HCT116 (cell line): ENCODE measurements at regions not wholly inside any gene's neighbourhood (a gene's known extent, or its start where the extent isn't known, plus 50 kb on each side); places are given as distances from the start of the nearest gene placed in this dataset.

Source experiments
- ATAC-seq: fragments of 200-7000 bp; cut with Tn5 transposase; 2 replicates; pipeline ENCODE4 v1.9.1; 2020; ENCODE audit warnings: mild to moderate bottlenecking, moderate library complexity
- BruUV-seq: library from RNA; stranded (reverse); fragments of 400-500 nt; replicated peaks from 2 replicates; lab custom pipeline; 2021; lab: Mats Ljungman, UMichigan
- CTCF ChIA-PET: fragments of 300-600 bp; sonication (Branson Sonifier 250); formaldehyde crosslinking; loops from one replicate; lab custom pipeline; 2021; ENCODE audit warnings: antibody characterized with exemption; lab: Charles Lee
- POLR2A ChIA-PET: fragments of 300-600, 350-600 bp; sonication (Branson Sonifier 250); formaldehyde crosslinking; loops from one replicate; lab custom pipeline; 2021; ENCODE audit warnings: antibody characterized with exemption; lab: Charles Lee
- RAD21 ChIA-PET, 2 experiments: fragments of 300-600 bp; sonication (Branson Sonifier 250); formaldehyde crosslinking; loops; one replicate each; lab custom pipeline; 2023; ENCODE audit warnings: low total read pairs in 2 of 2; ENCODE audit not compliant: uncharacterized antibody in 2 of 2, unreplicated experiment in 2 of 2, low non-redundant PET in 1 of 2; lab: Charles Lee
- DNase-seq: peaks from one replicate; pipeline ENCODE4 v3.0.0-alpha.2; 2010; ENCODE audit warnings: low read depth, low spot score
- H2AFZ ChIP-seq: fragments of 200-600 bp; shearing (Covaris generic), sonication (generic); 2 replicates; pipeline ENCODE4 v1.6.1; 2017; ENCODE audit warnings: low read depth, mixed run types, mixed read lengths, antibody characterized with exemption, low read length; ENCODE audit not compliant: poor library complexity, severe bottlenecking
- H3K27ac ChIP-seq: 2 replicates; pipeline ENCODE4 v1.5.1; 2012; ENCODE audit warnings: low read depth, low read length
- H3K27me3 ChIP-seq: fragments of 200-600 bp; sonication (generic); 2 replicates; pipeline ENCODE4 v1.6.1; 2016; ENCODE audit warnings: mixed run types, low read length, mixed read lengths; ENCODE audit not compliant: insufficient read depth
- H3K36me3 ChIP-seq, 2 experiments: fragments of 200-500 bp in 1 of 2; fragments of 200-600 bp in 1 of 2; sonication (Bioruptor generic) in 1 of 2; sonication (generic) in 1 of 2; 2 replicates each; pipeline versions ENCODE4 v1.5.1 to v1.6.1; 2014 to 2016; ENCODE audit warnings: low read length in 2 of 2, inconsistent platforms in 1 of 2, mixed read lengths in 1 of 2, mixed run types in 1 of 2; ENCODE audit not compliant: insufficient read depth in 2 of 2, control insufficient read depth in 1 of 2
- H3K4me1 ChIP-seq, 2 experiments: fragments of 200-600 bp in 1 of 2; sonication (generic) in 1 of 2; 2 replicates each; pipeline versions ENCODE4 v1.5.1 to v1.6.1; 2012 to 2017; ENCODE audit warnings: low read length in 2 of 2, inconsistent platforms in 1 of 2, mild to moderate bottlenecking in 1 of 2, mixed read lengths in 1 of 2, mixed run types in 1 of 2, moderate library complexity in 1 of 2; ENCODE audit not compliant: insufficient read depth in 2 of 2, control insufficient read depth in 1 of 2
- H3K4me2 ChIP-seq: fragments of 200-600 bp; sonication (generic); 2 replicates; pipeline ENCODE4 v1.6.1; 2017; ENCODE audit warnings: mixed run types, low read length, mixed read lengths
- H3K4me3 ChIP-seq, 2 experiments: fragments of 200-600 bp in 1 of 2; sonication (generic) in 1 of 2; replicated peaks in 1 of 2; 2 replicates each; pipeline ENCODE4 v1.5.1; 2011 to 2016; ENCODE audit warnings: low read length in 2 of 2, control low read depth in 1 of 2, low read depth in 1 of 2, mild to moderate bottlenecking in 1 of 2, mixed read lengths in 1 of 2, mixed run types in 1 of 2
- H3K79me2 ChIP-seq: fragments of 200-600 bp; sonication (generic); 2 replicates; pipeline ENCODE4 v1.6.1; 2017; ENCODE audit warnings: mild to moderate bottlenecking, mixed run types, low read length, moderate library complexity, mixed read lengths; ENCODE audit not compliant: insufficient read depth
- H3K9ac ChIP-seq: fragments of 200-600 bp; sonication (generic); 2 replicates; pipeline ENCODE4 v1.6.1; 2016; ENCODE audit warnings: low read length, mixed read lengths
- H3K9me2 ChIP-seq: fragments of 200-600 bp; sonication (generic), shearing (Covaris generic); 2 replicates; pipeline ENCODE4 v1.6.1; 2017; ENCODE audit warnings: mixed run types, mild to moderate bottlenecking, moderate library complexity; ENCODE audit not compliant: insufficient read depth
- H3K9me3 ChIP-seq, 2 experiments: fragments of 200-500 bp in 1 of 2; fragments of 200-600 bp in 1 of 2; sonication (Bioruptor generic) in 1 of 2; sonication (generic) in 1 of 2; 2 replicates each; pipeline ENCODE4 v1.6.1; 2014 to 2017; ENCODE audit warnings: low read length in 2 of 2, mixed read lengths in 2 of 2, inconsistent platforms in 1 of 2, low read depth in 1 of 2, mild to moderate bottlenecking in 1 of 2, mixed run types in 1 of 2, moderate library complexity in 1 of 2; ENCODE audit not compliant: control insufficient read depth in 1 of 2, insufficient read depth in 1 of 2
- H4K20me1 ChIP-seq: fragments of 200-600 bp; sonication (generic), shearing (Covaris generic); 2 replicates; pipeline ENCODE4 v1.6.1; 2017; ENCODE audit warnings: mixed run types, mild to moderate bottlenecking, moderate library complexity; ENCODE audit not compliant: insufficient read depth
- CBX3 ChIP-seq: IDR thresholded peaks from 2 replicates; pipeline ENCODE4 v1.6.1; 2012; ENCODE audit warnings: low read depth
- EGR1 ChIP-seq: IDR thresholded peaks from 2 replicates; pipeline ENCODE4 v1.6.1; 2012; ENCODE audit warnings: low read depth
- EZH2 ChIP-seq: fragments of 200-600 bp; sonication (generic); IDR thresholded peaks from 2 replicates; pipeline ENCODE4 v1.6.1; 2017; ENCODE audit warnings: antibody characterized with exemption, mixed run types
- EZH2phosphoT487 ChIP-seq: fragments of 200-600 bp; IDR thresholded peaks from 2 replicates; pipeline ENCODE4 v1.6.1; 2018; ENCODE audit warnings: antibody characterized with exemption, borderline replicate concordance
- FOSL1 ChIP-seq: IDR thresholded peaks from 2 replicates; pipeline ENCODE4 v1.6.1; 2012; ENCODE audit warnings: low read depth
- MAX ChIP-seq: IDR thresholded peaks from 2 replicates; pipeline ENCODE4 v1.6.1; 2012
- POLR2A ChIP-seq: IDR thresholded peaks from 2 replicates; pipeline ENCODE4 v1.7.0; 2011; ENCODE audit warnings: borderline replicate concordance; ENCODE audit not compliant: insufficient read depth, insufficient read length; ENCODE audit errors: extremely low read depth
- POLR2AphosphoS5 ChIP-seq: IDR thresholded peaks from 2 replicates; pipeline ENCODE4 v1.6.1; 2011; ENCODE audit warnings: mild to moderate bottlenecking, low read depth, low read length, moderate library complexity
- RAD21 ChIP-seq: IDR thresholded peaks from 2 replicates; pipeline ENCODE4 v1.6.1; 2012; ENCODE audit warnings: low read depth, mild to moderate bottlenecking
- REST ChIP-seq: IDR thresholded peaks from 2 replicates; pipeline ENCODE4 v1.6.1; 2012; ENCODE audit warnings: low read depth
- SIN3A ChIP-seq: IDR thresholded peaks from 2 replicates; pipeline ENCODE4 v1.6.1; 2012; ENCODE audit warnings: low read depth
- SP1 ChIP-seq: IDR thresholded peaks from 2 replicates; pipeline ENCODE4 v1.6.1; 2012; ENCODE audit warnings: low read depth
- SRF ChIP-seq: IDR thresholded peaks from 2 replicates; pipeline ENCODE4 v1.6.1; 2012; ENCODE audit warnings: low read depth
- YY1 ChIP-seq: IDR thresholded peaks from 2 replicates; pipeline ENCODE4 v1.6.1; 2011; ENCODE audit warnings: low read length, low read depth, moderate library complexity, mild to moderate bottlenecking; ENCODE audit not compliant: insufficient replicate concordance; ENCODE audit errors: extremely low read depth
- ZBTB33 ChIP-seq: IDR thresholded peaks from 2 replicates; pipeline ENCODE4 v1.6.1; 2011; ENCODE audit warnings: mild to moderate bottlenecking, low read length, moderate library complexity; ENCODE audit not compliant: insufficient replicate concordance; ENCODE audit errors: extremely low read depth
- ZFX ChIP-seq: fragments of 450-650 bp; IDR thresholded peaks from 2 replicates; pipeline ENCODE4 v1.6.1; 2017
- ZNF274 ChIP-seq: fragments of 200-500 bp; sonication (Bioruptor generic); IDR thresholded peaks from 2 replicates; pipeline ENCODE4 v1.6.1; 2014; ENCODE audit warnings: mild to moderate bottlenecking, low read depth, low read length, inconsistent platforms
- intact Hi-C: fragments of 100-400 bp; cut with micrococcal nuclease; formaldehyde crosslinking; loops from 2 replicates; pipeline ENCODE4 v1.10.0; 2022

- ChIA-PET CTCF (no interaction called here), RAD21 (no interaction called here), POLR2A (no interaction called here)
- no peaks in the 10 kb centered on the region for H3K36me3 ChIP-seq
- no peak overlapping the region for H3K4me3 ChIP-seq
- H4K20me1 ChIP-seq: no peaks in the 10 kb centered on the region
- intact Hi-C loops: no loop called here
- no peak for TF ChIP-seq REST
- no peak for TF ChIP-seq ZNF274
- TF ChIP-seq EZH2phosphoT487: no peak
- TF ChIP-seq SP1: no peak
- no peak for TF ChIP-seq MAX
- TF ChIP-seq ZFX: no peak
- no peak for TF ChIP-seq EZH2
- TF ChIP-seq RAD21: no peak
- TF ChIP-seq POLR2AphosphoS5: no peak
- no peak for TF ChIP-seq SIN3A
- no peak for TF ChIP-seq ZBTB33
- TF ChIP-seq YY1: no peak
- no peak for TF ChIP-seq POLR2A
- TF ChIP-seq CBX3: no peak
- TF ChIP-seq EGR1: no peak
- TF ChIP-seq FOSL1: no peak
- TF ChIP-seq SRF: no peak
- no peaks in the 10 kb centered on the region for H3K79me2 ChIP-seq
- no peak for DNase-seq
- no peak overlapping the region for H3K4me2 ChIP-seq
- H3K27me3 ChIP-seq: no peaks in the 10 kb centered on the region
- no peak overlapping the region for H3K9ac ChIP-seq
- no peak overlapping the region for H3K27ac ChIP-seq
- H2AFZ ChIP-seq: no peak overlapping the region
- H3K9me2 ChIP-seq: no peaks in the 10 kb centered on the region
- H3K9me3 ChIP-seq: no peaks in the 10 kb centered on the region
- H3K4me1 ChIP-seq: no peaks in the 10 kb centered on the region
- no peak for ATAC-seq
- BruUV-seq: no TSS peak
Measured at GRCh38 chr13:80572308-80572922, 231.5 kb upstream of the SPRY2 start.
